ENCODE measurements at regions not wholly inside any gene's neighbourhood (a gene's known extent, or its start where the extent isn't known, plus 50 kb on each side); places are given as distances from the start of the nearest gene placed in this dataset.

DNA sequence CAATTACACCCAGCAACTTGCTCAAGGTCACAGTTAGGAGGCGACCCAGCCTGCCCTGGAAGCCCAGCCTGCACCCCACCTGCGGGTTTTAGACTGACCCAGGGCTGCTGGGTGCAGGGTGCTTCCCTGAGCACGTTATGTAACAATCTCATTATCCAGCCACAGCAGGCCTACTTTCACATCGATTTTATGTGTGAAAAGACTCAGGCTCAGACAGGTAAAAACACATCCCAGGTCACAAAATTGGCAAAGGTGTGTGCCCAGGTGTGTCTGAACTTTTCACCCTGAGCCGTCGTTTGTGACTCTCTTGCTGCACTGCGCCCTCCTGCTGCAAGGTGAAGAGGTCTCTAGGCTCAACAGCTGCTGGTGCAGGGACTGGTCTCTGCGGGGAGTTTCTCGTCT lies 668.2 kb upstream of the HS6ST1 start:
- TF ChIP-seq, protein P1, sequence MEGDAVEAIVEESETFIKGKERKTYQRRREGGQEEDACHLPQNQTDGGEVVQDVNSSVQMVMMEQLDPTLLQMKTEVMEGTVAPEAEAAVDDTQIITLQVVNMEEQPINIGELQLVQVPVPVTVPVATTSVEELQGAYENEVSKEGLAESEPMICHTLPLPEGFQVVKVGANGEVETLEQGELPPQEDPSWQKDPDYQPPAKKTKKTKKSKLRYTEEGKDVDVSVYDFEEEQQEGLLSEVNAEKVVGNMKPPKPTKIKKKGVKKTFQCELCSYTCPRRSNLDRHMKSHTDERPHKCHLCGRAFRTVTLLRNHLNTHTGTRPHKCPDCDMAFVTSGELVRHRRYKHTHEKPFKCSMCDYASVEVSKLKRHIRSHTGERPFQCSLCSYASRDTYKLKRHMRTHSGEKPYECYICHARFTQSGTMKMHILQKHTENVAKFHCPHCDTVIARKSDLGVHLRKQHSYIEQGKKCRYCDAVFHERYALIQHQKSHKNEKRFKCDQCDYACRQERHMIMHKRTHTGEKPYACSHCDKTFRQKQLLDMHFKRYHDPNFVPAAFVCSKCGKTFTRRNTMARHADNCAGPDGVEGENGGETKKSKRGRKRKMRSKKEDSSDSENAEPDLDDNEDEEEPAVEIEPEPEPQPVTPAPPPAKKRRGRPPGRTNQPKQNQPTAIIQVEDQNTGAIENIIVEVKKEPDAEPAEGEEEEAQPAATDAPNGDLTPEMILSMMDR (IDR thresholded peaks at IDR 0.05), result no peak
- TF ChIP-seq POLR2AphosphoS5 (IDR thresholded peaks at IDR 0.05), result no peak

Measured in gastroesophageal sphincter (tissue), 3 donors.